ENCODE measurements at regions not wholly inside any gene's neighbourhood (a gene's known extent, or its start where the extent isn't known, plus 50 kb on each side); places are given as distances from the start of the nearest gene placed in this dataset.
"Not testable (repeated sequence)": the region's sequence is repeated elsewhere in the genome, so short reads cannot be mapped to it uniquely, and the experiment has no call there.

GRCh38 chr18:42510540-42510939 is 555.5 kb downstream of the PIK3C3 start:
- POLR2A ChIA-PET, result no interaction called here
- CTCF ChIA-PET, result no interaction called here
- H3K9me3 Mint-ChIP-seq, result peaks cover 2% of the 10 kb centered on the region
- H3K4me3 Mint-ChIP-seq, result no peak overlapping the region
- H3K27me3 Mint-ChIP-seq, result no peaks in the 10 kb centered on the region
- no peak for ATAC-seq
- no peaks in the 10 kb centered on the region for H3K36me3 Mint-ChIP-seq (ENCODE audit: low read depth)
- no peaks in the 10 kb centered on the region for H3K4me1 Mint-ChIP-seq (ENCODE audit: low read depth)
- no peak for TF ChIP-seq CTCF (IDR thresholded peaks at IDR 0.05)
- no peak for DNase-seq
- intact Hi-C loops (cut with micrococcal nuclease), result no loop called here
- H3K27ac Mint-ChIP-seq, result no peak overlapping the region

GRCh38 chr18:42513441-42513840 is 558.4 kb downstream of the PIK3C3 start:
- Mint-ChIP-seq H3K27me3 (no peaks in the 10 kb centered on the region), H3K36me3 (ENCODE audit: low read depth) (no peaks in the 10 kb centered on the region), H3K4me3 (no peak overlapping the region), H3K27ac (no peak overlapping the region), H3K4me1 (ENCODE audit: low read depth) (no peaks in the 10 kb centered on the region), H3K9me3 (peaks cover 4% of the 10 kb centered on the region)
- no peak for TF ChIP-seq CTCF (IDR thresholded peaks at IDR 0.05)
- ATAC-seq (no peak), DNase-seq (no peak)
- ChIA-PET POLR2A (no interaction called here), CTCF (no interaction called here)
- intact Hi-C loops (cut with micrococcal nuclease), result no loop called here

DNA sequence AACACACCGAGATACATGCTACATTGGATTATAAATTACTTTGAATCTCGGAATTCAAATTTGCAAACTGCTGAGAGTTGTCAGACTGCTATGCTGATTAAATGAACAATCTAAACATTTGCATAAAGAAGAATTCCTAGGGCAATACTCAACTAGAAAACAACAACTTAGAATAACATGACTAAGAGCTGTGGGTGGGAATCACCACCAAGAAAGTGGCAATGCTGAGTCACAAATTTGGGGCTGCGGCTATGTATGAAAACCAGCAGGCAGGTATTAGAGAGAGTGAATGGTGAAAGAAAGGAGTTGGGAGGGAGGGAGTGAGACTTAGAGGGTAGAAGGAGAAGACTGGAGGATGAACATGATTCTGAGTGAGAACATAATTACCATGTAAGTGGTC is 559.5 kb downstream of the PIK3C3 start:
- ChIA-PET POLR2A (no interaction called here), CTCF (interaction anchor here (1.2 kb wide), 1 partner anchor 82 kb away, joined by 3 read pairs; no protein-coding TSS in a partner anchor)
- Mint-ChIP-seq H3K4me1 (ENCODE audit: low read depth) (no peaks in the 10 kb centered on the region), H3K27ac (no peak overlapping the region), H3K36me3 (ENCODE audit: low read depth) (no peaks in the 10 kb centered on the region), H3K4me3 (no peak overlapping the region), H3K27me3 (no peaks in the 10 kb centered on the region), H3K9me3 (peaks cover 4% of the 10 kb centered on the region)
- no peak for DNase-seq
- no peak for TF ChIP-seq CTCF (IDR thresholded peaks at IDR 0.05)
- intact Hi-C loops (cut with micrococcal nuclease), result no loop called here
- ATAC-seq, result no peak

DNA sequence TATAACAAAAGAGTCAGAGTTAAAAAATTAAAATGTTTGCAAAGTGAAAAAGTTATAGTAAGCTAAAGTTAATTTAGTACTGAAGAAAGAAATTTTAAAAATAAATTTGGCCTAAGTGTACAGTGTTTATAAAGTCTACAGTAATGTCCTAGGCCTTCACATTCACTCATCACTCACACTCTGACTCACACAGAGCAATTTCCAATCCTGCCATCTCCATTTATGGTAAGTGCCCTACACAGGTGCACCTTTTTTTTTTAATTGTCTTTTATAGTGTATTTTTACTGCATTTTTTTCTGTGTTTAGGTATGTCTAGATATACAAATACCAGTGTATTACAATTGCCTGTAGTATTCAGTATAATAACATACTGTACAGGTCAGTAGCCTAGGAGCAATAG is 562.9 kb downstream of the PIK3C3 start:
- H3K4me1 Mint-ChIP-seq (ENCODE audit: low read depth), result no peaks in the 10 kb centered on the region
- H3K27ac Mint-ChIP-seq, result no peak overlapping the region
- DNase-seq (no peak), ATAC-seq (no peak)
- intact Hi-C loops (cut with micrococcal nuclease), result no loop called here
- no peak for TF ChIP-seq CTCF (IDR thresholded peaks at IDR 0.05)
- no peaks in the 10 kb centered on the region for H3K36me3 Mint-ChIP-seq (ENCODE audit: low read depth)
- H3K4me3 Mint-ChIP-seq, result no peak overlapping the region
- H3K27me3 Mint-ChIP-seq, result no peaks in the 10 kb centered on the region
- peaks cover 4% of the 10 kb centered on the region for H3K9me3 Mint-ChIP-seq
- ChIA-PET POLR2A (no interaction called here), CTCF (no interaction called here)

GRCh38 chr18:42518331-42518730 is 563.3 kb downstream of the PIK3C3 start:
- ATAC-seq; H3K27me3 Mint-ChIP-seq; H3K27ac Mint-ChIP-seq; intact Hi-C loops (cut with micrococcal nuclease); H3K4me1 Mint-ChIP-seq (ENCODE audit: low read depth); H3K4me3 Mint-ChIP-seq; CTCF ChIA-PET; H3K36me3 Mint-ChIP-seq (ENCODE audit: low read depth); DNase-seq; H3K9me3 Mint-ChIP-seq: not testable (repeated sequence)
- POLR2A ChIA-PET, result interaction anchor here (0.9 kb wide), 1 partner anchor 38 kb away, joined by 3 read pairs; no protein-coding TSS in a partner anchor

DNA sequence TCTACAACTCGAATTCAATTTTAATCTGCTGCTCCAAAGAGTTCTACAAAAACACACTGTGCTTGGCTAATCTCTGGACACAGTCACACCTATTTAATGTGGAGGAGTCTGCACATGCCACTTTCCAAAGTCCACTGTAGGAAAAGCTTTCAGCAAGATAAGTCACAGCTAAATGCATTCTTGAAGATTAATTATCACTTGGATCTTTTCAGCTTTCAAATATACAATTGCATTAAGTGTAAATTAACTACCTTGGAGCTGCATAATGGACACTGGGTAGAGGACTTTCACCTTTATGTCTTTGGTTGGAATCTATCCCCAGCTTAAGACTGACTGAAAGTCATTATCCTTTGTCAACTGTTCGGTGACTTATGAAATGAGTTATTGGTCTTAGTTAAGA is 565.1 kb downstream of the PIK3C3 start:
- POLR2A ChIA-PET, result no interaction called here
- no peak for ATAC-seq
- CTCF ChIA-PET, result no interaction called here

More for the DNA sequence above, 565.1 kb downstream of the PIK3C3 start:
- peaks cover 2% of the 10 kb centered on the region for H3K9me3 Mint-ChIP-seq
- intact Hi-C loops (cut with micrococcal nuclease), result no loop called here
- H3K4me3 Mint-ChIP-seq, result no peak overlapping the region
- no peak overlapping the region for H3K27ac Mint-ChIP-seq
- H3K27me3 Mint-ChIP-seq, result no peaks in the 10 kb centered on the region
- DNase-seq, result no peak
- H3K36me3 Mint-ChIP-seq (ENCODE audit: low read depth), result no peaks in the 10 kb centered on the region
- TF ChIP-seq CTCF (IDR thresholded peaks at IDR 0.05), result no peak
- H3K4me1 Mint-ChIP-seq (ENCODE audit: low read depth), result no peaks in the 10 kb centered on the region

Measured in activated CD8-positive, alpha-beta T cell treated with anti-CD3 and anti-CD28 coated beads for 36 hours (primary cell).